Colonic mucosa (tissue), 4 donors: ENCODE measurements at regions not wholly inside any gene's neighbourhood (a gene's known extent, or its start where the extent isn't known, plus 50 kb on each side); places are given as distances from the start of the nearest gene placed in this dataset.

Experiments used
- DNase-seq: peaks from one replicate; pipeline ENCODE4 v3.0.0-alpha.2; 2020
- H3K27ac ChIP-seq: fragments of 200-600 bp; one replicate; pipeline ENCODE4 v1.8.0; 2021
- H3K27me3 ChIP-seq: fragments of 200-600 bp; one replicate; pipeline ENCODE4 v1.8.0; 2021
- H3K36me3 ChIP-seq: fragments of 200-600 bp; one replicate; pipeline ENCODE4 v1.8.0; 2021
- H3K4me1 ChIP-seq: fragments of 200-600 bp; one replicate; pipeline ENCODE4 v1.8.0; 2021; ENCODE audit warnings: mild to moderate bottlenecking
- H3K4me3 ChIP-seq: fragments of 200-600 bp; one replicate; pipeline ENCODE4 v1.8.0; 2021
- H3K9ac ChIP-seq, 2 donors: one replicate each; pipeline ENCODE4 v1.7.0; 2013; ENCODE audit warnings: control low read depth in 2 of 2, low read depth in 2 of 2, low read length in 2 of 2
- H3K9me3 ChIP-seq: fragments of 200-600 bp; one replicate; pipeline ENCODE4 v1.8.0; 2021
- intact Hi-C: fragments of 100-400 bp; cut with DNase I; formaldehyde crosslinking; loops from one replicate; pipeline ENCODE4 v1.14.1; 2022
- TF ChIP-seq, protein P1 (sequence below): fragments of 200-600 bp; IDR thresholded peaks from one replicate; pipeline ENCODE4 v1.8.0; 2022; ENCODE audit warnings: antibody characterized with exemption, mild to moderate bottlenecking
- donor health status: healthy.
- donor health status: DM: no; HTN: no; CAD: no.
- donor health status: DM: no; HTN: no; CAD: no.

DNA sequence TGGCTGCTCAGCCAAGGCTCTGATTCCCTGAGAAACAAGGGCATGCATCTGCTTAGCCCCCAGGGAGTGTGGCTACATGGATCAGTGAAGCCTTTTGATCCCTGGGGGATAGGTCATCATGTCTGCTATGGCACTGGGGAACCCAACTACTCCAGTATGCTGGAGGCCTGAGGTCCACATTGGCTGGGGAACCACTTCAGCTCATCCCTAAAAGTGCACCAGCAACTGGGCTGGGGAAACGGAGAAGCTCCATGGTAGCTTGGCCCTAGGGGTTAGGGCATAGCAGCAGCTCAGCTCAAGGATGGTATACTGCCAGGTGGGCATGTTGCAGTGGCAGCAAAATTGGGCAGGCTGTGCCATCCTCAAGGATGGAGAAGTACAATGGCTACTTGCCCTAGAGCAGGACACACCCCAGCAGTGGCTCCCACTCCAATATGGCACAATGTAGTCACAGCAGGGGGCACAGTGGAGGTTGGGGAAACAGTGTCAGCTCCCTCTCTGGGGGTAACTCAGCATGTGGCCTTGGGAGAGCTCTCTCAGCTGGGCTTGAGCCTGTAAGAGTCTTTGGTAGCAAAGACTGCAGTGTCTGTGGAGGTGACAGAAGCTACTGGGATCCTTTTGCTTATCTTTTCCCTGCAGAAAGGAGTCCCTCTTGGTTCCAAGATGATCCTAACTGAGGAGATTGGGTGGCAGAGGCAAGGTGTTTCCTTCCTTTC, 111.5 kb upstream of the FSTL4 start:
- intact Hi-C loops, result no loop called here
- H3K27ac ChIP-seq, result no peak overlapping the region
- no peaks in the 10 kb centered on the region for H3K4me1 ChIP-seq
- H3K9me3 ChIP-seq, result no peaks in the 10 kb centered on the region
- H3K9ac ChIP-seq, result no peak overlapping the region
- H3K27me3 ChIP-seq, result no peaks in the 10 kb centered on the region
- no peaks in the 10 kb centered on the region for H3K36me3 ChIP-seq
- no peak overlapping the region for H3K4me3 ChIP-seq
- DNase-seq, result no peak
- TF ChIP-seq, protein P1, sequence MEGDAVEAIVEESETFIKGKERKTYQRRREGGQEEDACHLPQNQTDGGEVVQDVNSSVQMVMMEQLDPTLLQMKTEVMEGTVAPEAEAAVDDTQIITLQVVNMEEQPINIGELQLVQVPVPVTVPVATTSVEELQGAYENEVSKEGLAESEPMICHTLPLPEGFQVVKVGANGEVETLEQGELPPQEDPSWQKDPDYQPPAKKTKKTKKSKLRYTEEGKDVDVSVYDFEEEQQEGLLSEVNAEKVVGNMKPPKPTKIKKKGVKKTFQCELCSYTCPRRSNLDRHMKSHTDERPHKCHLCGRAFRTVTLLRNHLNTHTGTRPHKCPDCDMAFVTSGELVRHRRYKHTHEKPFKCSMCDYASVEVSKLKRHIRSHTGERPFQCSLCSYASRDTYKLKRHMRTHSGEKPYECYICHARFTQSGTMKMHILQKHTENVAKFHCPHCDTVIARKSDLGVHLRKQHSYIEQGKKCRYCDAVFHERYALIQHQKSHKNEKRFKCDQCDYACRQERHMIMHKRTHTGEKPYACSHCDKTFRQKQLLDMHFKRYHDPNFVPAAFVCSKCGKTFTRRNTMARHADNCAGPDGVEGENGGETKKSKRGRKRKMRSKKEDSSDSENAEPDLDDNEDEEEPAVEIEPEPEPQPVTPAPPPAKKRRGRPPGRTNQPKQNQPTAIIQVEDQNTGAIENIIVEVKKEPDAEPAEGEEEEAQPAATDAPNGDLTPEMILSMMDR, result no peak

DNA sequence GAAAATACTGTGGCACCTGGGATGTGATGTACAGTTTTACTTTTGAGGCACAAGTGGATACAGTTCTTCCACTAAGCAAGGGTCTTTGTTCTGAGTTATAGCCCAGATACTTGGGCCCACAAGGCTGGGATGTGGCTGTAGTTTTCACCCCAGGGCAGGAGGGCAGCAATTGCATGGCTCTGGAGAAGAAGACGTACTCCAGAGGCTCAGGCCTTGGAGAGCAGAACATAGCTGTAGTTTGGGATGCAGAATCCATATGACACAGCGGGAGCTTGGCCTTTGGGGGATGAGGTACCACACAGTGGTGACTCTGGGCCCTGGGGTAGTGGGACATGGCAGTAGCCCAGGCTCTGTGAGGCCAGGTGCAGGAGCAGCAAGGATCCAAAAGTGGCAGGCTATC, 110.8 kb upstream of the FSTL4 start:
- TF ChIP-seq, protein P1, result no peak
- H3K4me1 ChIP-seq, result no peaks in the 10 kb centered on the region
- no peaks in the 10 kb centered on the region for H3K9me3 ChIP-seq
- H3K4me3 ChIP-seq, result no peak overlapping the region
- intact Hi-C loops, result no loop called here
- H3K9ac ChIP-seq, result no peak overlapping the region
- no peaks in the 10 kb centered on the region for H3K27me3 ChIP-seq
- H3K36me3 ChIP-seq, result no peaks in the 10 kb centered on the region
- no peak for DNase-seq
- H3K27ac ChIP-seq, result no peak overlapping the region

DNA sequence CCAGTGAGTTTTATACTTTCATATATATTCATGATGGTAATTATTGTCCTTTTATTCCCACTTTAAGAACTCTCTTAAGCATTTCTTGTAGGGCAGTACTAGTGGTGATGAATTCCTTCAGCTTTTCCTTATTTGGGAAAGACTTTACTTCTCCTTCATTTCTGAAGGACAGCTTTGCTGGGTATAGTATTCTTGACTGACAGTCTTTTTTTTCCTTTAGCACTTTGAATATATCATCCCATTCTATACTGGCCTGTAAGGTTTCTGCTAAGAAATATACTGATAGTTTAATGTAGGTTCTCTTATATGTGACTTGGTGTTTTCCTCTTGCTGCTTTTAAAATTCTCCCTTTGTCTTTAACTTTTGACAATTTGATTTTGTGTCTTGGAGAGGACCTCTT, 109.0 kb upstream of the FSTL4 start:
- Histone ChIP-seq H3K4me3 (no peak overlapping the region), H3K9me3 (no peaks in the 10 kb centered on the region), H3K4me1 (no peaks in the 10 kb centered on the region), H3K36me3 (no peaks in the 10 kb centered on the region), H3K9ac (no peak overlapping the region), H3K27me3 (no peaks in the 10 kb centered on the region), H3K27ac (no peak overlapping the region)
- DNase-seq, result no peak
- TF ChIP-seq, protein P1, result no peak
- intact Hi-C loops, result no loop called here

DNA sequence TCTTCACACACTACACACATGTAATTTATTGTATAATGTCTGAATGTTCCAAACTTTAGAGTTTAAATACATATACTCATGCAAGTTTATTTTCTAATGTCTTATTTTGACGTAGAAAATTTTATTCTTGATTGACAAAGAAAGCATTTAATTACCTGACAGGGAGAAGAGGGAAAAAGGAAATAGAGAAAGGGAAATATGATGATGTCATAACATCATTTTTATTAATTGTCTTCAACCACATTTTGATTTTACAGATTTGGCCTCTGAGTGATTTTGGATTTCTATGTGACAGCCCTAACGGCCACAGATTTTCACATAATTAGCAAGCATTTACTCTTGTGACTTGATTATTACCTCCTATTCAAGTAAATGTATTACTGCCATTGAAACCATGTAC, 106.1 kb upstream of the FSTL4 start:
- no peaks in the 10 kb centered on the region for H3K9me3 ChIP-seq
- no peak overlapping the region for H3K27ac ChIP-seq
- H3K9ac ChIP-seq, result no peak overlapping the region
- no peaks in the 10 kb centered on the region for H3K27me3 ChIP-seq
- no peak for DNase-seq
- no peaks in the 10 kb centered on the region for H3K4me1 ChIP-seq
- intact Hi-C loops, result no loop called here
- H3K36me3 ChIP-seq, result no peaks in the 10 kb centered on the region
- TF ChIP-seq, protein P1, result no peak
- H3K4me3 ChIP-seq, result no peak overlapping the region

DNA sequence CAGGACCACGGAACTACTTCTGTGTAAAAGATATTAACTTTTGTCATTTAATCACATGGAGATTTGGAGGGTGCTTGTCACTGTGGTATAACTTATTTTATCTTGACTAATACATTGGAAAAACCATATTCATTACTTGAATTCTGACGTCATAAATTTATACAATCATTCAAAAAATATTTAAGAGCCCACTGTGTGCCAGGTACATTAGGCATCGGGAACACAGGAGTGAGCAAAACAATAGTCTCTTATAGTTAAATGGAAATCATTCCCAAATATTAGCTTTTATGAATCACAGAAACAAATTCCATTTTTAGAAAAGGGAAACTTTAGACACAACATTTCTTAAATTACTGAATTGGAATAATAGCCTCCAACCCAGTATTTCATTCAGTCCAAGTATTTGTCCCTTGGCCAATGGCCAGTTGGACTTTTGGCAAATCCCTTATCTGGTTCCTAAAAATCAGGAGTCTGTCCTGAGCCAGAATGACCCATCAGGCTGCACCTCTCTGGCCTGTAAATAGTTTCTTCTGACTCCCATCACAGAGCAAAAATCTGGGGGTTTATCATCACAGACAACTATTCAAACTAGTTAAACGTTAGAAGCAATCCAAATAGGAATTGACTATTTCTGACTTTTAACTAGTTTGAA, 104.3 kb upstream of the FSTL4 start:
- no peaks in the 10 kb centered on the region for H3K36me3 ChIP-seq
- H3K4me3 ChIP-seq, result no peak overlapping the region
- H3K4me1 ChIP-seq, result no peaks in the 10 kb centered on the region
- no peak overlapping the region for H3K9ac ChIP-seq
- H3K27ac ChIP-seq, result no peak overlapping the region
- intact Hi-C loops, result no loop called here
- no peaks in the 10 kb centered on the region for H3K9me3 ChIP-seq
- DNase-seq, result no peak
- TF ChIP-seq, protein P1, result no peak
- H3K27me3 ChIP-seq, result no peaks in the 10 kb centered on the region
